ENCODE measurements at regions not wholly inside any gene's neighbourhood (a gene's known extent, or its start where the extent isn't known, plus 50 kb on each side); places are given as distances from the start of the nearest gene placed in this dataset.

GRCh38 chr5:152221721-152222629 is 183.1 kb downstream of the NMUR2 start:
- TF ChIP-seq, protein P1, sequence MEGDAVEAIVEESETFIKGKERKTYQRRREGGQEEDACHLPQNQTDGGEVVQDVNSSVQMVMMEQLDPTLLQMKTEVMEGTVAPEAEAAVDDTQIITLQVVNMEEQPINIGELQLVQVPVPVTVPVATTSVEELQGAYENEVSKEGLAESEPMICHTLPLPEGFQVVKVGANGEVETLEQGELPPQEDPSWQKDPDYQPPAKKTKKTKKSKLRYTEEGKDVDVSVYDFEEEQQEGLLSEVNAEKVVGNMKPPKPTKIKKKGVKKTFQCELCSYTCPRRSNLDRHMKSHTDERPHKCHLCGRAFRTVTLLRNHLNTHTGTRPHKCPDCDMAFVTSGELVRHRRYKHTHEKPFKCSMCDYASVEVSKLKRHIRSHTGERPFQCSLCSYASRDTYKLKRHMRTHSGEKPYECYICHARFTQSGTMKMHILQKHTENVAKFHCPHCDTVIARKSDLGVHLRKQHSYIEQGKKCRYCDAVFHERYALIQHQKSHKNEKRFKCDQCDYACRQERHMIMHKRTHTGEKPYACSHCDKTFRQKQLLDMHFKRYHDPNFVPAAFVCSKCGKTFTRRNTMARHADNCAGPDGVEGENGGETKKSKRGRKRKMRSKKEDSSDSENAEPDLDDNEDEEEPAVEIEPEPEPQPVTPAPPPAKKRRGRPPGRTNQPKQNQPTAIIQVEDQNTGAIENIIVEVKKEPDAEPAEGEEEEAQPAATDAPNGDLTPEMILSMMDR (IDR thresholded peaks at IDR 0.05): no peak
- TF ChIP-seq POLR2A (IDR thresholded peaks at IDR 0.05) (no peak), POLR2AphosphoS5 (IDR thresholded peaks at IDR 0.05) (no peak)
